Duodenal mucosa (tissue), 2 donors: ENCODE measurements at regions not wholly inside any gene's neighbourhood (a gene's known extent, or its start where the extent isn't known, plus 50 kb on each side); places are given as distances from the start of the nearest gene placed in this dataset.

Source experiments
- H3K27ac ChIP-seq: one replicate; pipeline ENCODE4 v1.7.0; 2013; ENCODE audit warnings: low read depth, low read length
- H3K27me3 ChIP-seq, 2 donors: one replicate each; pipeline ENCODE4 v1.7.0; 2013; ENCODE audit warnings: low read length in 2 of 2, control low read depth in 1 of 2; ENCODE audit not compliant: insufficient read depth in 2 of 2, control insufficient read depth in 1 of 2
- H3K36me3 ChIP-seq, 2 donors: one replicate each; pipeline ENCODE4 v1.7.0; 2013; ENCODE audit warnings: low read length in 2 of 2, control low read depth in 1 of 2; ENCODE audit not compliant: insufficient read depth in 2 of 2, control insufficient read depth in 1 of 2
- H3K4me1 ChIP-seq, 2 donors: one replicate each; pipeline ENCODE4 v1.7.0; 2013; ENCODE audit warnings: low read length in 2 of 2, control low read depth in 1 of 2; ENCODE audit not compliant: insufficient read depth in 2 of 2, control insufficient read depth in 1 of 2
- H3K4me3 ChIP-seq, 2 donors: one replicate each; pipeline ENCODE4 v1.7.0; 2013; ENCODE audit warnings: low read length in 2 of 2, low read depth in 1 of 2
- H3K9ac ChIP-seq, 2 donors: one replicate each; pipeline ENCODE4 v1.7.0; 2013; ENCODE audit warnings: low read length in 2 of 2, low read depth in 1 of 2
- H3K9me3 ChIP-seq, 2 donors: one replicate each; pipeline ENCODE4 v1.7.0; 2013; ENCODE audit warnings: low read length in 2 of 2, control low read depth in 1 of 2; ENCODE audit not compliant: control insufficient read depth in 1 of 2

GRCh38 chr13:73934215-73934641, 200.0 kb downstream of the KLF12 start:
- Histone ChIP-seq H3K27me3 (no peaks in the 10 kb centered on the region), H3K9me3 (no peaks in the 10 kb centered on the region), H3K27ac (no peak overlapping the region), H3K9ac (no peak overlapping the region), H3K36me3 (no peaks in the 10 kb centered on the region), H3K4me1 (no peaks in the 10 kb centered on the region), H3K4me3 (no peak overlapping the region)

- H3K4me1 ChIP-seq, result no peaks in the 10 kb centered on the region
- H3K36me3 ChIP-seq, result no peaks in the 10 kb centered on the region
Measured at GRCh38 chr13:73933795-73934194, 200.4 kb downstream of the KLF12 start.

GRCh38 chr13:73932091-73932490, 202.1 kb downstream of the KLF12 start:
- H3K27ac ChIP-seq, result no peak overlapping the region
- no peaks in the 10 kb centered on the region for H3K9me3 ChIP-seq
- no peaks in the 10 kb centered on the region for H3K36me3 ChIP-seq
- H3K4me1 ChIP-seq, result no peaks in the 10 kb centered on the region
- no peak overlapping the region for H3K9ac ChIP-seq
- no peak overlapping the region for H3K4me3 ChIP-seq
- no peaks in the 10 kb centered on the region for H3K27me3 ChIP-seq

More at GRCh38 chr13:73933795-73934194, 200.4 kb downstream of the KLF12 start:
- H3K9me3 ChIP-seq, result no peaks in the 10 kb centered on the region
- no peaks in the 10 kb centered on the region for H3K27me3 ChIP-seq
- H3K9ac ChIP-seq, result no peak overlapping the region
- H3K27ac ChIP-seq, result no peak overlapping the region
- no peak overlapping the region for H3K4me3 ChIP-seq

GRCh38 chr13:73929287-73929932, 204.8 kb downstream of the KLF12 start:
- H3K4me1 ChIP-seq, result no peaks in the 10 kb centered on the region
- H3K27me3 ChIP-seq, result no peaks in the 10 kb centered on the region
- no peak overlapping the region for H3K9ac ChIP-seq
- no peaks in the 10 kb centered on the region for H3K9me3 ChIP-seq
- no peak overlapping the region for H3K27ac ChIP-seq
- H3K36me3 ChIP-seq, result no peaks in the 10 kb centered on the region
- H3K4me3 ChIP-seq, result no peak overlapping the region

- no peaks in the 10 kb centered on the region for H3K27me3 ChIP-seq
- H3K27ac ChIP-seq, result no peak overlapping the region
- no peak overlapping the region for H3K4me3 ChIP-seq
- no peaks in the 10 kb centered on the region for H3K9me3 ChIP-seq
- no peaks in the 10 kb centered on the region for H3K36me3 ChIP-seq
- no peak overlapping the region for H3K9ac ChIP-seq
- no peaks in the 10 kb centered on the region for H3K4me1 ChIP-seq
Measured at GRCh38 chr13:73924607-73925006, 209.6 kb downstream of the KLF12 start.

- Histone ChIP-seq H3K4me1 (no peaks in the 10 kb centered on the region), H3K36me3 (no peaks in the 10 kb centered on the region), H3K4me3 (no peak overlapping the region)
Measured at GRCh38 chr13:73922493-73923393, 211.5 kb downstream of the KLF12 start.

GRCh38 chr13:73918691-73919090, 215.5 kb downstream of the KLF12 start:
- no peak overlapping the region for H3K9ac ChIP-seq
- H3K27me3 ChIP-seq, result no peaks in the 10 kb centered on the region
- H3K27ac ChIP-seq, result no peak overlapping the region
- no peaks in the 10 kb centered on the region for H3K4me1 ChIP-seq
- no peaks in the 10 kb centered on the region for H3K36me3 ChIP-seq
- H3K9me3 ChIP-seq, result no peaks in the 10 kb centered on the region
- H3K4me3 ChIP-seq, result no peak overlapping the region

More at GRCh38 chr13:73922493-73923393, 211.5 kb downstream of the KLF12 start:
- no peak overlapping the region for H3K9ac ChIP-seq
- H3K9me3 ChIP-seq, result no peaks in the 10 kb centered on the region
- H3K27ac ChIP-seq, result no peak overlapping the region
- no peaks in the 10 kb centered on the region for H3K27me3 ChIP-seq

GRCh38 chr13:73913751-73914518, 220.3 kb downstream of the KLF12 start:
- no peak overlapping the region for H3K27ac ChIP-seq

GRCh38 chr13:73913079-73913740, 221.0 kb downstream of the KLF12 start:
- Histone ChIP-seq H3K4me1 (no peaks in the 10 kb centered on the region), H3K27ac (no peak overlapping the region), H3K4me3 (no peak overlapping the region), H3K9ac (no peak overlapping the region), H3K27me3 (no peaks in the 10 kb centered on the region), H3K36me3 (no peaks in the 10 kb centered on the region), H3K9me3 (no peaks in the 10 kb centered on the region)

More at GRCh38 chr13:73913751-73914518, 220.3 kb downstream of the KLF12 start:
- Histone ChIP-seq H3K9me3 (no peaks in the 10 kb centered on the region), H3K4me3 (no peak overlapping the region), H3K9ac (no peak overlapping the region), H3K36me3 (no peaks in the 10 kb centered on the region), H3K27me3 (no peaks in the 10 kb centered on the region), H3K4me1 (no peaks in the 10 kb centered on the region)
